CMK (cell line): ENCODE measurements at regions not wholly inside any gene's neighbourhood (a gene's known extent, or its start where the extent isn't known, plus 50 kb on each side); places are given as distances from the start of the nearest gene placed in this dataset.

ENCODE experiments used
- DNase-seq: peaks from one replicate; pipeline ENCODE4 v3.0.0-alpha.2; 2010; ENCODE audit warnings: low read depth

- DNase-seq = no peak
Measured at GRCh38 chr7:88700725-88701124, 58.8 kb upstream of the ZNF804B start.

DNA sequence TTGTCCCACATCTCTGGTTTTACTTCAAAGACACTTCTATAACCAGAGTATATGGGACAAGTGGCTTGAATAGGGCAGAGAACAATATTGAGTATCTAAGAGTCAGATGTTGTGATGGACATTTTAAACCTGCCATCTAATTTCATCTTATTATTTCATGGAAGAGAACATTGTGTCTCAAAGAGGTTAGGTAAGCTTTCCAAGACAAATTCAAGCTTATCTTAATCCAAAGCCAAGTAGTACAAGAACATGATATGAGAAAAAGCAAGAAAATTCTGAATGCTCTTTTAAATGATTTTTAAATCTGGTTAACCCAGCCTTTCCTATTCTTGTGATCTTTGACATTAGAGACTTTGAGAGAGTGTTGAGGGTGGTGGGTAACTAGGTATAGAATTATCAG lies 65.3 kb upstream of the ZNF804B start:
- no peak for DNase-seq

- DNase-seq = no peak
Measured at GRCh38 chr7:88693131-88693530, 66.4 kb upstream of the ZNF804B start.

DNA sequence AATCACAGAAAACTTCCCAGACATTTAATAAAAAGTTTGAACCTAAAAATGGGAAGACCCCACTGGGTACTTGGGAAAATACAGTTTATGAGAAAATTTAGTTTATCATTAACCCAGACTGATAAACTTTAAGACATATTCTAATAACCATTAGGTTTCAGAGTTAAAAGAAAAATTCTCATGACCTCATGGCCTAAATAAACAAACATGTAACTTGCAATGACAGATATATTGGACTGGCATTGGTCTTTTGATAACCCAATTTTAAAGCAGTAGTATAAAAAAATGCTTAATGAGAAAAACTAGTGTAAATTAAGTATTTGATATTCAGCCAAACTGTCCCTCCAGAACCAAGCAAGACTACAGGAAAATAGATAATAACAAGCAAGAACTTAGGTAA lies 67.0 kb upstream of the ZNF804B start:
- DNase-seq = no peak

GRCh38 chr7:88689821-88690220 lies 69.7 kb upstream of the ZNF804B start:
- DNase-seq = peak; percentile 56

DNA sequence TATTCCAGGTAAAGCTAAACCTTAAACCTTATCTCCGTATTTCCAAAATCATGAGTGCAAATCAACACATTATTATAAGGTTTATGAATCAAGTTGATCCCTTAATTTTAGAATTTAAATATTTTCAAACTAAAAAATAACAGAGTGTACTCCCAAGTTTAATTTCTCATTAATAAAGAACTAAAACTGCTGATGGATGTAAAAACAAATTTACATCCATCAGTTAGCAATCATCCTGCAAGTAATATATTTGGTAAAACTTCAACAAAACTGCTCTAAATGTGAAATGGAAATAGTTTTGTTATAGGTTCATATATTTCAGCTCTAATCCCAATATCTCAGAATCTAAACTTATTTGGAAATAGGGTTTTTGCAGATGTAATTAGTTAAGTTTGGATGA lies 71.3 kb upstream of the ZNF804B start:
- no peak for DNase-seq

- DNase-seq = no peak
Measured at GRCh38 chr7:88686468-88687229, 72.9 kb upstream of the ZNF804B start.

- DNase-seq = no peak
Measured at GRCh38 chr7:88681682-88682081, 77.8 kb upstream of the ZNF804B start.

GRCh38 chr7:88670536-88670935 lies 89.0 kb upstream of the ZNF804B start:
- no peak for DNase-seq

DNA sequence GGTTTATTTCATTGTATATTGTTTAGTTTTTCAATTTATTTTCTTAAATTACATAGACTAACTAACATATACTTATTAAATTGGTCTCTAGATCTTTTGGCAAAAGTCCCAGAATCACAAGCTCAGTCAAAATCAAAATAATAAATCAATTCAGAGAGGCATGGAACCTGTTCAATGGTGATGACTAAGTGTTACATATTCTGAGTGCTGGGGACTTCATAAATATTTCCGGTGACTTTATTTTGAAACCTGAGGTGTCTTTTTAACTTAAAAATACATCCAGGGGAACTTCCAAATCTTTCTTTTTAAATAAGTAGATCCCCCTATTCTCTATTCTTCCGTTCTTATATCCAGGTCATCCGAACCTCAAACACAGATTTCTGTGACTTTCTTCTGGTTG lies 89.6 kb upstream of the ZNF804B start:
- no peak for DNase-seq

- DNase-seq = no peak
Measured at GRCh38 chr7:88668591-88668990, 90.9 kb upstream of the ZNF804B start.

GRCh38 chr7:88666626-88667025 lies 92.9 kb upstream of the ZNF804B start:
- DNase-seq = no peak

- no peak for DNase-seq
Measured at GRCh38 chr7:88665892-88666514, 93.5 kb upstream of the ZNF804B start.

GRCh38 chr7:88664630-88665233 lies 94.8 kb upstream of the ZNF804B start:
- DNase-seq = no peak

DNA sequence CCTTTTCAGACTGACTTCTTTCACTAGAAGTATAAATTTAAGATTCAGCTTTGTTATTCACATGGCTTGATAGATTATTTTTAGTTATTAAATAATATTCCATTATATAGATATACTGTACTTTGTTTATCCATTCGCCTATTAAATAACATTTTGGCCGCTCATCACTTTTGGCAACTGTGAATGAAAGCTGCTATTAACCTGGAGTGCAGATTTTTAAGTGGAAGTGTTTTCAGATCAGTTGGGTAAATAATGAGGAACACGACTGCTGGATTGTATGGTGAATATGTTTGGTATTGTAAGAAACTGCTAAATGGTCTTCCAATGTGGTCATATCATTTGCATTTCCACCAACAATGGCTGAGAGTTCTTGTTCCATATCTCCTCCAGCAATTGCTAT lies 97.6 kb upstream of the ZNF804B start:
- no peak for DNase-seq

- DNase-seq = no peak
Measured at GRCh38 chr7:88647825-88648224, 111.7 kb upstream of the ZNF804B start.

- no peak for DNase-seq
Measured at GRCh38 chr7:88638583-88638982, 120.9 kb upstream of the ZNF804B start.

GRCh38 chr7:88637795-88638194 lies 121.7 kb upstream of the ZNF804B start:
- no peak for DNase-seq

GRCh38 chr7:88635149-88635548 lies 124.4 kb upstream of the ZNF804B start:
- no peak for DNase-seq

DNA sequence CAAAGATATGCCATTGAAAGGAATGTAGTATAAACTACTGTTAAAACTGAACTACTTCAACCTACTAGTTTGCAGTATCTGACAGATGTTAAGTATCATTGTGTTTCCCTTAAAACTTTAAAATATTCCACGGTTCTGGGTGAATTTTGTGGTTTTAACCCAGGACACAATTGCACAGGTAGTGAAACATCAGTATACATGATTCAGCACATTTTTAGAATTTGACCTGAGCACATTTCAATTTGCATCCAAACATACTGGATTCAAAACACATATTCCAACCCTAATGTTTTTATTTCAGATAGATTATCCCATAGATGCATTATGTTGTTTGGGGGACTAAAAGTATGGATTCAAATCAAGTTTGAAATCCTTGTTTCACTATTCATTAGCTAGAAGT lies 129.9 kb upstream of the ZNF804B start:
- no peak for DNase-seq

DNA sequence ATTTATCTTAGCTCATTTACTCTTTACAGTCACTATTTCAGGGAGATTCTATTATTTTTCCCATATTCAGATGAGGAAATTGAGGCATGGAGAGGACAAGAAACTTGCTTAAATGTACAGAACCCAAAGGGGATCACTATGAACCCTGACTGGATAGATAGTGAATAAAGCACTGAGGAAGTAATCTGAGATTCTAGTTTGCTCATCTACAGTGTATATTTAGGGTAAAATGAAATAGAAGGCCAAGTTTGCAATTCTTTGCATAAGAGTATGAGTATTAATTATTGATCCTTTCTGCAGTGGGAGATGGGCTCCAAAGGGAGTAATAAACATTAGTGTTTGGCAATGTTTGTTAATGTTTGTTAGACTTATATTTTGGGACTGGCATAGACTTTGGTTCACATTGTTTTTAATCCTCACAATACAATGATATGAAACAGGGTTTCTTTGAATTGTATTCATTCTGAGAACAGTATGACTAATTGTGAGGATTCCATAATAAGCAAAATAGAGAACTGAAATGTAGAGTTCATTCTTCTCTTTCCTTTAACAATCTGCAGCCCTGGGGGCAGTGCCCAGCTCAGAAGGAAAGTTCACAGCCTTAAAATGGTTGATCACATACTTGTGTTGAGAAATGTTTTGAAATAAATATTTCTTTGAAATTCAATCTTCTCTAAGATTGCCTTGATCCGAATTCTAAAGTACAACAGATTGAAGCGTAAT lies 131.0 kb upstream of the ZNF804B start:
- no peak for DNase-seq

DNA sequence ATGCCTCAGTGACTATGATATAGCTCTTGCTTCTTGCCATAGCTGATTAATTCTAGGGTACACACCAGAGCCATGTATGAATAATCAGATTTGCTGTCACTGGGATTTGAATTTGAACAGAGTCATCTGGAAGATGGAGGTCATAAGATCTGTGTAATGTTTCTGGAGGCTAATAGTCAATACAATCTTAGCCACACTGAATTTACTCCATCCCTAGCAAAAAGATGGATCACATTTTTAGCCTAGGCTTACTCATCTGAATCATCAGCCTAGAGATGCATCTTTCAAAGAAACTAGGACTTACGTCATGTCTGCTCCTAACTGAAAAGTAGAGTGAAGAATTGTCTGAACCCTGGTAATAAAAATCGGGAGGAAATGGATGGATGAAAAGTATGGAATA lies 142.3 kb upstream of the ZNF804B start:
- DNase-seq = no peak

DNA sequence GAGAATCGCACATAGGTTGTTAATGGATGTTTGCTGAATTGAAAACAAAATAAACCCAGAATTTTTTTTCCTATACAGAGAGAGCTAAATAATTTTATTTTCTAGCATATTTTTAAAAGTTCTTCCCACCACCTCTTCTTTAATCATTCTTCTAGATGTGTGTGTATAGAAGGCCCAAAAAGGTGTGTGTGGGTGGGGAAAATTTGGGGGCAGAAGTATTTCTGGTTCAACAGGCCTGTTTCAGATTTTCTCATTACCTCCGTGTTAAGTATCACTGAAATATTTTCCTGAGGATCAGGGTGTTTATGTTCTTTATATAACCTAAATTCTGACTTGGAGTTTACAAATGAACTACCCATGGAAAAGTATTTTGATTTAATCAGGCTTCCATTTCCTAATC lies 144.2 kb upstream of the ZNF804B start:
- DNase-seq = no peak
